DOHH2 (cell line): ENCODE measurements at regions not wholly inside any gene's neighbourhood (a gene's known extent, or its start where the extent isn't known, plus 50 kb on each side); places are given as distances from the start of the nearest gene placed in this dataset.

ENCODE experiments used
- EZH2phosphoT487 ChIP-seq: fragments of 200-600 bp; sonication (generic); IDR thresholded peaks from 2 replicates; pipeline ENCODE4 v1.6.1; 2017; ENCODE audit warnings: borderline replicate concordance, mild to moderate bottlenecking, antibody characterized with exemption, low read length, moderate library complexity, mixed read lengths
- TF ChIP-seq, protein P1 (sequence below): fragments of 200-600 bp; sonication (generic); IDR thresholded peaks from one replicate; pipeline ENCODE4 v1.5.1; 2014; ENCODE audit warnings: antibody characterized with exemption, mild to moderate bottlenecking, low read depth, low read length; ENCODE audit not compliant: poor library complexity, severe bottlenecking

- TF ChIP-seq, protein P1, sequence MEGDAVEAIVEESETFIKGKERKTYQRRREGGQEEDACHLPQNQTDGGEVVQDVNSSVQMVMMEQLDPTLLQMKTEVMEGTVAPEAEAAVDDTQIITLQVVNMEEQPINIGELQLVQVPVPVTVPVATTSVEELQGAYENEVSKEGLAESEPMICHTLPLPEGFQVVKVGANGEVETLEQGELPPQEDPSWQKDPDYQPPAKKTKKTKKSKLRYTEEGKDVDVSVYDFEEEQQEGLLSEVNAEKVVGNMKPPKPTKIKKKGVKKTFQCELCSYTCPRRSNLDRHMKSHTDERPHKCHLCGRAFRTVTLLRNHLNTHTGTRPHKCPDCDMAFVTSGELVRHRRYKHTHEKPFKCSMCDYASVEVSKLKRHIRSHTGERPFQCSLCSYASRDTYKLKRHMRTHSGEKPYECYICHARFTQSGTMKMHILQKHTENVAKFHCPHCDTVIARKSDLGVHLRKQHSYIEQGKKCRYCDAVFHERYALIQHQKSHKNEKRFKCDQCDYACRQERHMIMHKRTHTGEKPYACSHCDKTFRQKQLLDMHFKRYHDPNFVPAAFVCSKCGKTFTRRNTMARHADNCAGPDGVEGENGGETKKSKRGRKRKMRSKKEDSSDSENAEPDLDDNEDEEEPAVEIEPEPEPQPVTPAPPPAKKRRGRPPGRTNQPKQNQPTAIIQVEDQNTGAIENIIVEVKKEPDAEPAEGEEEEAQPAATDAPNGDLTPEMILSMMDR: no peak
- TF ChIP-seq EZH2phosphoT487: no peak
Observed at GRCh38 chr17:69810326-69810965, 264.6 kb upstream of the KCNJ16 start.
